NCI-H187 (cell line): ENCODE measurements at regions not wholly inside any gene's neighbourhood (a gene's known extent, or its start where the extent isn't known, plus 50 kb on each side); places are given as distances from the start of the nearest gene placed in this dataset.

Experiments used
- DNase-seq, 2 experiments: peaks; one replicate each; lab custom pipeline; 2025; lab: John Stamatoyannopoulos, UW

DNA sequence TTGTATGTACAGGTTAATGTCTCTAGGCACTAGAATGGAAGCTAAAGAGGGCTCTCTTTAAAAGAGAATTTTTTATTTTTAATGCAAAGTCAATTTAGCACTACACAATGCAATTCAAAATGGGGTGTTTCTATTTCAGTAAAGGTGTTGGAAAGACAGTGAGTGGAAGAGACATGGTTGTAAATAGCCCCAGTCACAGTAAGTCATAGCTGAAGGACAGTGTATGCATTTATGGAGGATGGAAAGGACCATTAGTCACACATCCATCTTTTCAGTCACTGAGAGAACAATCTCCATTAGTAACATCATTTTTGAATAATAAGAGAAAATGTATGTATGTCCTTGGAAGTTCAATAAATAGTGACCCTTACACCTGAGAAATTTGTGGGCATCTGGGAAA is 148.0 kb downstream of the PDHA2 start:
- no peak for DNase-seq

DNA sequence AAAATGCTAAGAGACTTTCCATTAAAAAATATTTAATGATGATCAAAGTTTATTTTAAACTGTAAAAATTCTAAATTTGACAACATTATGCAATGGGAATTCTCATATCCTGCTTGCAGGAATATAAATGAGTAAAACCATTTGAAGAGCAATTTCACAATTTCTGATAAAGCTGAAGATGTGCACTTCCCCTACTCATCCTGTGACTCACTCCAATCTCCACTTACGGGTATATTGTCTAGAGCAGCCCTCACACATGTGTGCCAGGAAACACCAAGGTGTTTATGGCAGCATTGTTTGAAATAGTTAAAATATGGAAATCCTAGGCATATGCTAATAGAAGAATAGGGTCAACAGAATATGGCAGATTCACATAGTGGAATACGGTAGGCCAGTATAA is 158.4 kb downstream of the PDHA2 start:
- DNase-seq: no peak

DNA sequence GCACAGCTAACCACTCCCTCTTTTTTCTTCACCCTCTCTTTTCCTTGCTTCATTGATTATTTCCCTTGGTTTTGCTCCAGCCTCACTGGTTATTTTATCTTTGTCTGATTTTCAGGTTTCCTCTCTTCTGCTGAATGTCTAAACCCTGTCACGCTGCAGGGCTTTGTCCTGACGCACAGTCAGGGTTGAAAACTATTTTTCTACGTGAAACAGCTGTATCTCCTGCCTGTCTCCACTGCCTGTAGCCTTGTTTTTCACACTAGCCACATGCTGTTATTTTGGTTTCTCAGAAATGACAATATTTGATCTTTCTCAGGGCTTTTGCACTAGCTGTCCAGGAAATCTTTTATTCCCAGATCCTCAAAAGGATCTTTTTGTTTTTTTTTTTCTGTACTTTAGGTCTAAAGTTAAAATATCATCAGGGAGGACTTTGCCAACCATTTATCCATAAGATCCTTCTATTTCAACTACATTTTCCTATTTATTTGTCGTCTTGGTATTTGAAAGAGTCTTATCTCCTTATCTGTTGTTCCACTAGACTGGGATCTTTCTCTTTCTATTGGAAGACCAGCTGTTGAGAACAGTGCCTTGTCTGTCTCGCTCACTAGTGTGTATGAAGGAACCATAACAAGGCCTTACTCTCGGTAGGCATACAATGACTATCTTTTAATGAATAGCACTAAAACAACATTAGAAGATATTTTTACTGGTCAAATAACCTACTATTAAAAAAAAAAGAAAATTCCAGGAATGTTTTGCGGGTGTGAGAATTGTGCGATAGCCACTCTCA is 164.3 kb downstream of the PDHA2 start:
- DNase-seq: no peak

DNA sequence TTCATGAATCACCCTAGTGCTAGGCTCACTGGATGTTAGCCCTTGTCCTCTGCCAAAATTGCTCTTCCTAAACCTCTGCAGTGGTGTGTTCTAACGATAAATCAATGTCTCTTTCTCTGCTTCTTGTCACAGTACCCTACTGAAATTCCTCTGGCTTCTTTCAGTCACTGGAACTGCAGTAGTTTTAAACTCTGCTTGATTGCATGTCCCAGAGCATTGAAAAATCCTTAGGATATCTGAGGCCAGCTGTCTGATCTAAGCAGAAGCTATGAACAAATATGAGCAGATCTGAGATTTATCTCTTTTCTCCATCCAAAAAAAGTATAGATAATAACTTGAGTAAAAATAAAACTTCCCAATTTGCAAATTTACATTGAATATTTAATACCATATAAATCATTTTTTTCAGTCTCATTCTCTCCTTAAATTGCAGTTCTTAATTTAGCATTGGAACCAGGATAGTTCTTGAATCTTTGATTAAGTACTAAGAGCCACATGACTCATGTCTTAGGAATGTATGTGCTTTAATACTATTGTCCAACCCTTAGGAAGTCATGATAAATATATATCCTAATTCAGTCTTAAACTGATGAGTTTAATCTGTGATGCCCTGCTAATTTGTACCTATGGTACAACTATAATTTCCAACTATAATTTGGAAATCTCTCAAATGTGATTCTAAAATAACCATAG is 169.7 kb downstream of the PDHA2 start:
- no peak for DNase-seq

DNA sequence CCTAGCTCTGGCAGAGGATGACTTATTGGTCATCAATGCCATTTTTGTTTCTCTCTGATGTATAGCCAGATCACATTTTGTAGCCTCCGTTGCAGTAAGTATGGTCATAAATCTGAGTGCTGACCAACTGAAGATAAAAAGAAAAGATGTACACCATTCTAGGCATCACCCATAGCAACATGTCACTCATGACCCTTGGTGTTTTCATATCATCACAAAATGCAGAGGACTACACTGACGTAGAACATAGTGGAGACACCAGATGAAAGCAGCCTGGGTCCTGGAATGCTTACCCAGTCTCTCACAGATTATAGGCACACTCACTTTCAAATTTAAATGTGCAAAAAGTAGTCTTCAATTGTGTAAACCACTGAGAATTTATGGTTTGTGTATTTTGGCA is 172.8 kb downstream of the PDHA2 start:
- no peak for DNase-seq

DNA sequence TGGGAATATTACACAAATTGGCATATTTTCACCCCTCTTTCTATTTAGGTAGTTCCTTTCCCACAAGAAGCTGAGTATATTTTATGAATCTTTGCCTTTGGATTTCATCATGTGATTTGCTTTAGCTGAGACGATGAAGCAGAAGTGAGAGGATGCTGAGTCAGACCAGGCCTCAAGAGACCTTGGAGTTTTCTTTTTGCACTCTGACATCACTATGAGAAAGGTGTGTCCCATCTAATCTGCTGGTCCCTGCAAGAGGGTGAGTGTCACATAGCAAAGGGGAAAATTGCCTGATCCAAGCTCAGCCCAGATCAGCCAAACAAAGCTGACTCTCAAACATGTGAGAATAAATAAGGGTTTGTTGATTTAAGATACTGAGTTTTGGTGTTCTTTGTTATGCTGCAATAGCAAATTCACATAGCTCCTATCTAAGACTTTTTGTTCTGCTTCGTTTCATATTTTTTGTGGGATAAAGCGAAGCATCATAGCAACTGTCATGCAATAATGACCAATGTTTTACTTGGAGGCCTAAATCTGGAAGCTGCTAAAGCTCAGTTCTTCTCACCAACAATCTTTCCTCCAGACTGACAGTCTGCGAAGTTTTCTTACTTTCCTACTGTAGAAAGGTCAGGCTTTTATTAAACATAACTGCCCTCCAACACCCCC is 176.9 kb downstream of the PDHA2 start:
- DNase-seq: no peak

DNA sequence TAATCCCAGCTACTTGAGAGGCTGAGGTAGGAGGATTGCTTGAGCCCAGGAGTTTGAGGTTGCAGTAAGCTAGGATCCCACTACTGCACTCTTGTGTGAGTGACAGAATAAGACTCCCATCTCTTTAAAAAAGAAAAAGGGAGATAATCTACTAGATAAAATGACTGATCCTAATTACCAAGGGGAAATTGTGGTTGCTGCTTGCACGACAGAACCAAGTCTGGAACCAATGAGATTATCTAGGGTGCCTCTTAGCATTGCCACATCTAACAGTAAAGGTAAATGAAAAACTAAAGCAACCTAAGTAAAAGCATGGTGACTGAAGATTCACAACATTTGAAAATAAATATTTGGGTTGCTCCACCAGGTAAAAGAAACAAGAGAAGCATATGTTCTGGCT is 185.1 kb downstream of the PDHA2 start:
- DNase-seq: no peak

DNA sequence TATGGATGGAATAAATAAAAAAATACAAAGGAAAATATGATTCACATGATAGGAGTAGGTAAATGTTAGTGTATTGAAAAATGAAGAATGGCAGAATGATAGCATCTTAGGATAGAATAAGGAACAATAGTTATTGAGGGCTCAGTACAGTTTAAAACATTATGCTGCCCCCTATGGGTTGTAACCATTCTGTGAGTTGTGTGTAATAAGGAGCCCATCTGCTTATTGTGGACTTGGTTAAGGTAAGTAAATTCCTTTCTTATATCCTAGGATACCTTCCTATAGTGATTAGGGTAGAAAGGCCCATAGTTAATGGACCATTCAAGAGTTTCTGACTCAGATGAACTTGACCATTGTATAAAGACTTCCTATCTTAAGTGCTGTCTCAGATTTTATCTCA is 195.8 kb downstream of the PDHA2 start:
- no peak for DNase-seq

DNA sequence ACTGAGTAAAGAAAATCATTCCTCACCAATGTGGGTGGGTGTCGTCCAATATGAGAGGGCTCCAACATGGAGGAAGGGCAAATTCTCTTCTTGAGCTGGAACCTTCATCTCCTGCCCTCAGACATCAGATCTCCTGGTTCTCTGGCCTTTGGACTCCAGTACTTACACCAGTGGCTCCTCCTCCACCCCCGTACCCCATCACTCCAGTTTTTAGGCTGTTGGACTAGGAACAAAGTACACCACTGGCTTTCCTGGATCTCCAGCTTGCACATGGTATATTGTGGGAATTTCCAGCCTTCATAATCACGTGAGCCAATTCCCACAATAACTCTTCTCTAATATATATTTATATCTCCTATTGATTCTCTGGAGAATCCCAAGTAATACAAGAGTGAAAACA is 196.9 kb downstream of the PDHA2 start:
- DNase-seq: no peak

DNA sequence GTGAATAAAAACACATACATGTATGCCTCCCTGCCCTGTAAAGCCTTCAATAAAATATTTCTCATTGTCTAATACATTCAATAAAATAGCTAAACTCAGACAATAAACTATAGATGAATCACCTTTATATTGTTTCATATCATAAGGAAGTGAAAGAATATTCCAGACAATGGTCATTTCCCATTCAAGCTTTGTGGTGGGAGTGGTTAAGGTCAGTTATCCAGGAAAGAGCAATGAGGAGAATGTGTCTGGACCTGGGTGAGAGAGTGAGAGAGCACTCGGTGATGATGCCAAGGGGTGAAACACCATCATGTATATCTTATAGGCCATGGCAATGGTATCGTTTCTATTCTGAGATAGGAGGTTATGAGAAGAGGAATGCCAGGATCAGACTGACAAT is 197.8 kb downstream of the PDHA2 start:
- no peak for DNase-seq

DNA sequence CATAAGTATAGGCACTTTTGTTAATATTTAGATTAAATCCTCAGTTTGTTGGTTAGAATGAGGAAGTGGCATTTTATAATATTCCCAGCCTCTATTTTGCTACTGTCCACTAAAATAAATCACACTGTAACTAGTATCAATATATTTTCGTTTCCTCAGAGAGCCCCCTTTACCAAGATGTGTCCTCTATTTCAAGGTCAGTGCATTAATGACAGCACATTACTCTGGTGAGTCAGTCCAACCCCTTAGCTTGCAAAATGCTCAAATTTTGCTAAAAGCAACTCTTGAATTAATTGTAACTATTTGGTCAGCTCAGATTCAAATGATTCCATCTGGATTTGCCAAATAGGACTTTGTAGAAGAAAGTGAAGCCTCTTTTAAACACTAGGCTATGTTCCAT is 199.3 kb downstream of the PDHA2 start:
- DNase-seq: no peak

DNA sequence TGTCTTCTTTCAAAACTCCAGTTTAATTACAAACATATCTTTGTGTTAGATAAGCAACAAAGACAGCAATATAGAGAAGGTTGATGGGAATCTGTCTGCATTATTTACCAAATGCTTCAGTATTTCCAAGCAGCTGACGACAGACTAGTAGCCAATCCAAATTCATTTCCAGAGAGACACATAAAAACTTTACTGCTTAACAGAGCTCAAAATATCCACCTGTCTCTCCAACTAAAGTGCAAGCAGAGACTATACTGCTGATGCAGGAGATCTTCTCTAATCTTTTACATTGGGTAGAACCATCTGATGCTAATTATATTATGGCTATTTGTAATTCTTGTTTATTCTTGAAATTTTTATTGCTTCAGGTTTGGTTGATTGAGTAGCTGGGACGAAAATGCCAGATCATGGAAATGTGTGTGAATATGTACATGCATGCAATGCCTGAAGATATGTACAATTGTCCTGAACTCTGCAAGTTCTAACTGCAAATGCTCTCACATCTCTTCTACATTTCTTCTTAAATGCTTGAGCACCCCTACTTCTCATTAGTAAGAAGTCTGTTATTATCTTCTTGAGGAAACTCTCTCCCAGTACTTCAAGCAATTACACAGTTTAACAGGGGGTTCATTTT is 200.0 kb downstream of the PDHA2 start:
- no peak for DNase-seq

DNA sequence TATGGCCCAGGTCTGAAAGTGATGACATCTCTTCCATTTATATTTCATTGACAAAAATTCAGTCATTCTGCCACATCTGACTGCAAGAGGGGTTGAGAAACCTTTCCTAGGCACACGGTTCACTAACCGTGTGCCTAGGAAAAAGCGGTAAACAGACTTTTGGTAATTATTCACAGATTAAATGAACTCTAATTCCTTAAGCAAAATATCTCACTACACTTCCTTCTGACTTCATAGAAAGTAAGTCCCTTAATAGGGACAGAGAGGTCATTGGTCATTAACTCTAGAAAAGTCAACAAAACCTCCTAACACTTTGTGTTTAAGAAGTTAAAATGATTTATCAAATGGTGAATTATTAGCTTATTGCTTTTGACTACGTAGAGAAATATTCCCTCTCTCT is 205.1 kb downstream of the PDHA2 start:
- no peak for DNase-seq

DNA sequence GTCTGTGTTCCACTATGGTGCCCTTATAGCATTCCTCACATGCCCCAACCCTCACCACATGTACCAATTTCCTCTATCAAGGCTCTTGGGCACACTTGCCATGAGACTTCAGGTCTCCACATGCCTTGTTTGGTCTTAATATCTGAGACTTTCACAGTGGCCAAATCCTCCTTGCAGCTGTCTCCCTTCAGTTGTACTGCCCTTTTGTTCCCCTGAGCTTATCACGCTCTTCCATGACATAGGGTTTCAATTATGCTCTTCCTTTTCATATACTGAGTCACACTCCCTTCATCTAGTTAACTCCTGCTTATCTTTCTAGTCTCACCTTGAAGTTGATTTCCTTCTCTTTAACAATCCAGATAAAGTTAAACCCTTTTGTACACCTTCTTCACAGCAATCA is 212.9 kb downstream of the PDHA2 start:
- no peak for DNase-seq

DNA sequence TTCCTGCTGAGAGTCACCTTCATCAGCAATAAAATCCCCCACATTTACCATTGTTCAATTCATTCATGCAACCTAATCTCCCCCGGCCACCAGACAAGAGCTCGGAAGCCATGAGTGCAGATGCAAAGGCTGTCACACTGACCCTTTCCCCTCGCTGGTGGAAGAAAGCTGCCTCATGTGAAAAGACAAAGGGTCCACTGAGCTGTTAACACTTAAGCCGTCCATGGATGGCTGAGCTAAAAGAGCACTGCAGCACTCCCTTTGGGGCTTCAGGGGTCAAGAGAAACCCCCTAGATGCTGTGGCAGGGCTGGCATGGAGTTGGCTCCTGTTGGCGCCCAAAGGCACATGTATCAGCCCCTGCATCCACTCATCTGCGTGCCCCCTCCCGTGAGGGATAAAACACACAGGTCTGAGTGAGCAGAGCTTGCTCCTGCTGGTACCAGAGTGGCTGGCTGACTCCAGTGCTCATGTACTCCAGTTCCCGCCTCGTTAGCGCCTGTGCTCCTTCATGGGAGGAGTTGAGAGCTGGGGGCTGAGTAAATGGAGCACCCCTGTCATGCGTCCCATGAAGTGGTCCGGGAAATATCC is 216.5 kb downstream of the PDHA2 start:
- DNase-seq: no peak

DNA sequence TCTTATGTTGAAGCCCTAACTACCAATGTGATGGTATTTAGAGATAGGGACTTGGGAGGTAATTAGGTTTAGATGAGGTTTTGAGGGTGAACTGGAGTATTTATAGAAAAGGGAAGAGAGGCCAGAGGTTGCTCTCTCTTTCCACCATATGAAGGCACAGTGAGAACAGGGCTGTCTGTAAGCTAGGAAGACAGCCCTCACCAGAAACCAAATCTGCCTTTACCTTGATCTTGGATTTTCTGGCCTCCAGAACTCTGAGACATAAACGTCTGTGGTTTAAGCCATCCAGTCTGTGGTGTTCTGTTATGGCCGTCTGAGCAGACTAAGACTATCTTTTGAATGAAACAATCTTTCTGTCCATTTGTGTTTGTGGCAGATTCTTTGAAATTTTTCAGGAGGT is 223.7 kb downstream of the PDHA2 start:
- no peak for DNase-seq

DNA sequence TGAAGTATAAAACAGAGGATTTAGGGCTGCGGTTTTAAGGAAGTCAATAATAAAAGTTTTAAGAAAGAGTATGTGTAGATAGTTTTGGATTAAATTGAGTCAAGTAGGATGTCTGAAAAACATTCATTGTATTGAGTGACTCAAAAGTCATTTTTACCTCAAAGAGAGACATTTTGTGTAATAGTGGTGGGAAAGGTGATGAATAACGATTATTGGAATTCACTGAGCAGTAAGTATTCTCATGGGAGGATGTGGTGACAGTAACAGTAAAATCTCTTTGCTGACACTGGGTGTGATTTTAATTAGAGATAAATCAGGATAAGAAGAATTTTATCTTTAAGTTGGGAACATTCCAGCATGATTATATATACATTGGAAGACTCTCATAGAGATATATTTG is 233.6 kb downstream of the PDHA2 start:
- no peak for DNase-seq

DNA sequence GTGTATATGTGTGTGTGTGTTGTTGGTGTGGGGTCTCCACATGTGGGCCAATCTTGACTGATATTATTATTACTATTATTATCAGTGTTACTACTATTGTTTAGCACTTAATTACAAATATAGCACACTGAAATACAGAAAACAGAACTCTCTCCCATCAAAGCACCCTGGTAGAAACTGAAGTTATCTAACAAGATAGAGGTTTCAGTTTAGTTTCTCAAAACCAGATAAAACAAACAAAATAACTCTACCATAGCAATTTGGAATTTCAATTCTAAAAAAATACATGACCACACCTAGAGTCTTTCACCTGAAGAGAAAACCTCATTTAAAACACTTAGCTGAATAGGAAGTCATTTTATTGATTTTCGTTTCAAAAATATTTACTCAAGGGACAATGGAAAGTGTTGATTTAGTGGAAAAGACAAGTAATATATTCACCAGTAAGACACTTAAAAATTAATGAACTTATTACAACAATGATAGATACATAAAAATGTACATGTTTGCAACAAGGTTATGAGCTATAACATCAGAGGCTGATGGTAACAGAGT is 252.3 kb downstream of the PDHA2 start:
- DNase-seq: no peak

DNA sequence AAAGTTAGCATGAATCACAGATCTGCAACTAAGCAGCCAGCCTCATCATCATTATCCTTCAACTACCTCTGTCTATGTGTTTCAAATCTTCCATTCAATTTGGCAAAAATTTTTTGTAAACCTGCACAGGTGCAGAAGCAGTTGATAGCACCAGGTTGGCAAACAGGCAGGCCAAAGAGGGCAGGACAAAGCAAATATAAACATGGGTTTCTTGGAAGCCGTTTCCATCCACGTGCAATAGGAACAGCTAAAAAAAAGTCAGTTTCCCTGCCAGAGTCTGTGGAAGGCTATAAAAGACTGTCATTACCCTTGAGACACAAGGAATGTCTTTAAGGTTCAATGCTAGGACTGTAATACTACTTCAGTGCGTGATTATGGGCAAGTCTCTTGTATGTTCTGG is 253.2 kb downstream of the PDHA2 start:
- DNase-seq: no peak

DNA sequence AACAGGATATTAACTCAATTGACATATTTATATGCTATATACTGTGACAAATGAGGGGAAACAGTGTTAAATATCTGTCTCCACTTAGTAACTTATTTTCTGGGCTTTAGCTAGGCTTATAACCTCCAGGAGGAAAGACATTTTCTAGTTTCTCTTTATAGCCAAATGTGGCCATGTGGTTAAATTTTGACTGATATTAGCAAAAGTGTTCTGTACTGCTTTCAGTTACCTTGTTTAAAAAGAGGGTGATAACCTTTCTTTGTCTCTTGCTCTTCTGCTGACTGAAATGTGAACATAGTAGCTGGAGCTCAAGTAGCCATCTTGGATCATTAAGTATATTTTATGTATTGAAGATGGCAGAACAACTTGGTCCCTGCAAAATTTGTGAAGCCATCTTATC is 253.7 kb downstream of the PDHA2 start:
- DNase-seq: no peak

DNA sequence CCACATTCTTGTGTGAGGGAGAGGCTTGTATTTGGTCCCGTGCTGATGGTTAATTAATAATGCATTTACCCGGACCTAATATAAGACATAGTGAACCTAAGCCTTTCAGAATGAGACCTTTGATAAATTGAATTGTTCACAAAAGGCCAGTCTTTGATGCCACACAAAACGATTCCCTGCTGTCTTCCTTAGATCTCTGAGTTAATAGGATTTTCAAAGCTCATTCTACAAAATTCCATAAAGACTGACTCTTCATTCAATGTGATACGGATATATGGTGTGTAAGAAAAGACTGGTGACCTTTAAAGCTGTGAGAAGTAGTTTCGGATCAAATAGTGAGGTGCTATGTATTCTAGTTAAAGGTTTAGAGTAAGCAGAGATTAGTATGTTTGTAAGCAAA is 254.3 kb downstream of the PDHA2 start:
- DNase-seq: no peak

DNA sequence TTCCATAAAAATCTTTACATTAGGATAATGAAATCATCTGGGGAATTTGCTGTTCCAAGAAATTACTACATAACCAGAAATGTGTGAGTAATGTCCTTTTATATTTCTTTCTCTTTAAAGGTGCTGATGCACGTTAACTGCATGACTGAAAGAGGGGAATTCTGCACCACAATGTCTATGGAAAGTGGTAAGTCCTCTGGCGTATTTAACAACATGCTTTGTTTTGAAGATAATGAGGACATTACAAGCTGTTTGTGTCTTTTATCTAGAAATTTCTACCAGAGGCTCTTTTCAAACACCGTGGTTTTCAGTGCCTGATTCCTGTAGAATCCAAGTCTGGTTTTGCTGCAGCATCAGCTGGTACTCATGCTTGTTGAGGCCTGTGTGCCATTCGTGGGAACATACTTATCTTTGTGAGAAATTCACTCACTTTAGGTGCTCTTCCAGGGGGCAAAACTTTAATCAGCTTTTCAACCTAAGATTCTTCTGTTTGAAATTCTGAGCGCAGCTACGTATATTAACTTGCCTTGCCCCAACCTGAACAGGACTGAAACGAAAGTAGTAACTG is 257.2 kb downstream of the PDHA2 start:
- no peak for DNase-seq
